Myocyte (in vitro differentiated cells): ENCODE measurements at regions not wholly inside any gene's neighbourhood (a gene's known extent, or its start where the extent isn't known, plus 50 kb on each side); places are given as distances from the start of the nearest gene placed in this dataset.
"Not testable (repeated sequence)": the region's sequence is repeated elsewhere in the genome, so short reads cannot be mapped to it uniquely, and the experiment has no call there.

ENCODE experiments used
- DNase-seq: peaks from one replicate; pipeline ENCODE4 v3.0.0-alpha.2; 2012; ENCODE audit warnings: low read depth

DNA sequence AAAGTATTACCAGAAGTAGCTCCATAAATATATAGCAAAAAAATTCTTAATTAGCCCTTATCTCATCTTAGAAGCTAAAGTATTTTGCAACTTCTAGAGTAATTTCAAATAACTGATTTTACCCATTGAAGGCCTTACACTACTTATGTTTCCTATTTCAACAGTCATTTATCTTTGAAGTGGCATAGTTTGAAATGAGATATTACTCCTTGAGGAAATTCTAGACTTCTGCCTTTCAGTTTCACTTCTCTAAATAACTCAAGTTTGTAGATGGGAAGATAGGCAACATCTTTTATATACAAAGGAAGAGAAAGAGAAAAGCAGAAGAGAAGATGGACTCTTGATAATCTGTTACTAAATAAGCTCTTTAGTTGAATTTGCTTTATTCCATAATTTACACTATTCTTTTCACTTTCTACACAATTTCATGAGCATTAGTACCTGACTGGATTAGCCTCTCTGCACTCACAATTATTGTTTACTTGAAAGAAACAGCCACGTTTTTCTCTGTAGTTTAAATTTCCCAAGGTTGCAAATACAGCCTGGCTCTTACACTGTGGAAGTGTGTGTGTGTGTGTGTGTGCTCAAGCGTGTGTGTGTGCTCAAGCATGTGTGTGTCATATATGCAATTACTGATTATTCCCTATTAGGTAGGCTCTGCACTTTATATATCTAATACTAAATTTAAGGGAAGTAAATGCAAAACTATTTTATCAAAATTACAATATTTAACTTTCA, 60.6 kb upstream of the EMB start:
- no peak for DNase-seq

DNA sequence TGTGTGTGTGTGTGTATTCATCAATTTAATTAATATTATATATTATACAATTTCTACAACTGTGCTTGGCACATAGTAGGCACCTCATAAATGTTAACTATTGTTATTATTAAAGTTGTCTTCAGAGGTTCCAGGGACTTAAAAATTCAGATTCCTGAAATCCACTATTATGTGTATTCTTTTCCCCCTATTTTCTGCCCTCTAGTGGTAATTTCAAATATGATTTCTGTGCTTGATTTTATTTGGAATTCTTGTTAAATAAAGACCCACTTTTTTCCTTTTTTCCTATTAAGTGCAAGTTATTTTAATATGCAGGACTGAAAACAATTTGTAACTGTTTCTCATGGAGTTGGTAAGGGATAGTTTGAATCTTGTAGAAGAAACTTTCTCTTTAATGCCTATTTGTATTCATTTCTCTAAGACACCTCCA, 72.0 kb upstream of the EMB start:
- DNase-seq: peak; percentile 25

DNA sequence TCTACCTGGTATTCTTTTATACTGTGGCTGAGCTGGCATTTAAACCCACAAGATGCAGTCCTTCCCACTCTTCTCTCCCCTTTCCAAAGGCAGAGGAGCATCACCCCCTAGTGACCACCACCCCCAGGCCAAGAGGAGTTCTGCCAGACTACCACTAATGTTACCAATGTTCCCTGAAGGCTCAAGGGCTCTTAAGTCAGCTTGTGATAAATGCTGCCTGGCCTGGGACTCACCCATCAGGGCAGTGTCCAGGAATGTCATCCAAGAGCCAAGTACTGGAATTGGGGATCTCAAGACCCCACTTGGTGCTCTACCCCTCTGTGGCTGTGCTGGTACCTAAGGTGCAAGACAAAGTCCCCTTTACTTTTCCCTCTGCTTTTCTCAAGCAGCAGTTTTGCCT, 80.0 kb upstream of the EMB start:
- not testable (repeated sequence) for DNase-seq

DNA sequence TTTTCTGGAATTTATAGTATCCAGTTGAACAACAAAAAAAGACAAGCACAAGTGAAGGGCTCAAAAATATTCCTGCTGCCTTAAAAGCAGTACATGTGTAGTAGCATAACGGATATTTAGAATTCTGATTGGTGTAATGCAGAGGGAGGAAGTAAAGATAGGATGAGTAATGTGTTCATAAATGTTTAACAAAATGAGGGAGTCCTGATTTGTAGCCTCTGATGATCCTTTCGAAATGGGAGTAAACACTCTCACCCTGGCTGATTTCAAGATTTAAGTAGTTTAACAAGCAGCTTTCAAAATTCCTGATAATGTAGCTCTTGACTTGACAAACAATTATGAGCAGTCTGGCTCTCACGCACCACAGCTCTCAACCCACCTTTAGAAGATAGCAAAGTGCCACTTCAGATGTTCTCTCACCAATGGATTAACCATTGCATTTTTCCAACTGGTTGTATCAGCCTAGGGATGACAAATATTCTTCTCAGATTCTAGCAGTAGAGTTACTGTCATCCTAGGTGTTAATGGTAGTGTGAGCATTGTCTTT, 86.5 kb upstream of the EMB start:
- not testable (repeated sequence) for DNase-seq

DNA sequence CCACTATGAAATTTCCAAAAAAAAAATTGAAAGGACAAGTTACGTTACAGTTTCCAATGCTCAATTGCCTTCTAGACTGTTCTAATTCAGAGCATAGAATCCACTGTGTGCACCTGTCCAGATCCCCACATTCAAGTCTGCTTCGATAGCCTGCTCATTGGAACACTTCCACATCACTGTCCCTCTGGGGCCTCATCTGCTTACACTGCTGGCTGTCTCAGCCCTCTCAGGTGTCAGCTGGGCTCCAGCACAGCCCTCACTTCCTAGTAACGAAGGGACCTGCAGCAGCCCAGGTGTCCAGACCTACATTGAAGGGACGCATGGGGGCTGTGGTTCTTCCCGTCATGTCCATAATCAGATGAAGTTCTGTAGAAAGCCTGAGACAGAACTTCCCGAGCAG, 94.3 kb upstream of the EMB start:
- DNase-seq: no peak

DNA sequence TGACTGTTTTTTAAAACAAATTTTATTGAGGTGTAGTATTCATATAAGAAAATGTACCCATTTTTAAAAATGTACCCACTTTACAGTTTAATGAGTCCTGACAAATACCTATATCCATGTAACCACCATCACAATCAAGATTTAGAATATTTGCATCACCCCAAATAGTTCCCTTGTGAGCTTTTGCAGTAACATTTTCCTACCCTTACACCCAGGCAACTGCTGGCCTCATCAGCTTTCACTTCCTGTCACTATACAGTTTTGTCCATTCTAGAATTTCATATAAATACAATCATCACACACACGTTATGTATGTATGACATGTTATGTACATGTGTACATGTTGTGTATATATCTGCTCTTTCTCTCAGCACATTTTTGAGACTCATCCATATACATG, 96.4 kb upstream of the EMB start:
- not testable (repeated sequence) for DNase-seq

DNA sequence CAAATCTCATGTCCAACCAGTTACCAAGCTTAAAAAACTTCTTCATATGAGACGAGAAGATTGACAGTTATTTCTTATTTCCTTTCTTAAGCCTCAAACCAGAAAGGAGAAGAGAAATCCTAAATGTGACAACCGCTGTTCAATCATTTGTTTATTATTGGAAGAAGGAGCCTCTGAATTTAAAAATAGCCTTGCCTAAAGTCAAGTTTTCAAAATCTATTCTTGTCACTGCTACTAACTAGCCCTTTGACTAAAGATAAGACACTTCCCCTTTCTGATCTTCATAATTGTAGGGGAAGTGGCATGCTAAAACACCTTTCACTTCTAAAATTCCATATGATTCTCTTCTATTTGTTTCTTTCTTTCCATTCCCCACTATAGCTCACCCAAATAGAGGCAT, 106.2 kb upstream of the EMB start:
- no peak for DNase-seq

DNA sequence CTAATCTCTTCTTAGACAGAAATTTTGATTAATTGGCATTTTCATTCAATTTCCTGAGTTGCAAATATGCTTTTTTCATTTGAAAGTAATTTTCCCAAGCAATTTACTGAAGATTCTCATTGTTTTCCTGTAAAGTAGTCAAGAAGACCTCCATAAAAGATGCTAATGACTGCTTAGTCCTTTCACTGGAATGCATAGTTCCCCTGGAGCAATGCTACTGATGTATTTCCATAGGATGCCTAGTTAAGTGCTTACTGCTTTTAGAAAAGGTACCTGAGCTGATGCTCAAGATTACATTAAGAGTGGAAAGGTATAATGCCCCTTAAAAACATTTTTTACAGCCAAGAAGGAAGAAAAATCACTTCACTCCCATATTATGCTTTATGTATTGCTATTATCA, 109.2 kb upstream of the EMB start:
- DNase-seq: no peak

DNA sequence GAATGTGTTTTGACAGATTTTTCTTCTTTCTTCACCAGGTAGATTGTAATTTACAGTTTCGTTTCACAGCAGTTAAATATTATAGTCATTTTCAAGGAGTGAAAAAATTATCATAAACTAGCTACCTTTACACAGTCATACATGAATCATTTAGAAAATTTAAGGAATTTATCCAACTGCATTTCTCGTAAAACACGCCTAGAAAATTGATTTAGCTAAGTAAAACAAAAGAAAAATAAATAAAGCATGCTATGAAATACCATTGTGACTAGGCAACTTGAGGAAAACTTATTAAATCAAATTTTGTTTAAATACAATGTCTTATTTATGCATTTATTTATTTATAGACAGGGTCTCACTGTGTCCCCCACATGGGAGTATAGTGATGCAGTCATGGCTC, 109.9 kb upstream of the EMB start:
- no peak for DNase-seq

DNA sequence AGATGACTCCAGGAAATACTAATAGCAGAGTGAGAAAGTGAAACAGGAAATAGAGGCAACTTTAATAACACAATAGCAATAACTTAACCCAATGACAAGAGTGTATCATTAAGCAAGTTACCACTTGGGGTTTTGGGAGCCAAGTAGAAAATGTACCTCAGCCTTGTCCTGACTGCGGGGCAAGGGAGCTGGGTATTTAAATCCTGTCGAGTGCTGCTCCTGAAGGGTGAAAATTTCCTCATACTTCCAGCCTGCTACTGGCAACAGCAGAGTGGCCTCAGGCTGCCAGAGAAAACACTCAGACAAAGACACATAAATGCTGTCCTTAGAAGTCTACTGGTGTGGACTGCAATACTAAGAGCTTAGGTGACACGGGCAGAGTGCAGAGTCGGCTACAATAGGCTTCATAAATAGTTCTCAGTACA, 112.5 kb upstream of the EMB start:
- DNase-seq: no peak

DNA sequence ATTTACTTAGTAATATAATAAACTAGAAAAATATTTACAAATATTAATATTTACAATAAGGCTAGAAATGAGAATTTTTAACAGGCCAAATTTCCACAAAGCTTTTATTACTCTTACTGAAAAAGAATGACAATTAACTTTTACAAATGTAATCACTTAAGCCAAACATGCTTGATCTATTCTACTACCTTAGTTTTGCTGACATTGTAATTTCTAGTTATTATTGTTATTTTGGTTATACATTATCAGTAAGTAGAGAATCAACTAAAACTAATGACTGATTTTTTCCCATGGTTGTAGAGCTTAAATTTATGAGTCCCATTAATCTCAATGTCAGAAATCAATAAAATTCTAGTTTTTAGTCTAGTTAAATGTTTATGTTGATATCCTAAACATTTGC, 107.8 kb upstream of the PARP8 start:
- DNase-seq: not testable (repeated sequence)

DNA sequence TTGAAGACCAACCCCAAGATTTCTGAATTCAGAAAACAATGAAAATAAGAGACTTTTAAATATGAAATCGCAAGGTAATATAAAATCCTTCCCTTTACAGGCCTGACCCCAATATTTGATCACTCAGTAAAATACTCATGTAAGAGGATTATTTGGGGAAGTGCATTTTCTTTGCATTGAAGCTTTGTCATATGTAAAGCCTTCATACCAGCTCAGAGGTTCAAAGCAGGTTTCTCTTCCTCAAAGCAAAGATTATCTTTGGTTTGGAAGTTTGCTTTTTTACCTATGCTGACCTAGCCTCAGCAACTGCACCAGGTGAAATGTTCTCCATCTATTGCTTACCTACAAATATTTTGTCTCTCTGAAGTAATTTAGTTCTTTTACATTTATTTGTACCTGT, 106.5 kb upstream of the PARP8 start:
- DNase-seq: no peak

DNA sequence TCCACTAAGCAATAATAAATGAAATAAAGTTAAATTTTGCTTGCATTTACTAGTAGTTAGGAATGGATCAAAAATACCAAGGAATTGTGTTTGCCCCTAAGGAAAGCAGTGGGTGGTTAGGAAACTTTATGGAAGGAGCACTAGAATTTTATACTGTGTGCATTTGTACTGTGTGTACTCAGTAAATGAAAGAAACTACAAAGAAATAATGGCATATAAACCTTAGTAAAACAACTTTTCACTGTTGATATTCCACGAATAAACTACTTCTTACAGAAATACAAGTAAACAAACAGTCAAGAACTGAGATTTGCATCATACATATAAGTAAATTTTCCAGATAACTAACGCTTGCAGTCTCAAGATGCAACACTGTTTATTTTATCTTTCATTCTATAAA, 103.7 kb upstream of the PARP8 start:
- no peak for DNase-seq

DNA sequence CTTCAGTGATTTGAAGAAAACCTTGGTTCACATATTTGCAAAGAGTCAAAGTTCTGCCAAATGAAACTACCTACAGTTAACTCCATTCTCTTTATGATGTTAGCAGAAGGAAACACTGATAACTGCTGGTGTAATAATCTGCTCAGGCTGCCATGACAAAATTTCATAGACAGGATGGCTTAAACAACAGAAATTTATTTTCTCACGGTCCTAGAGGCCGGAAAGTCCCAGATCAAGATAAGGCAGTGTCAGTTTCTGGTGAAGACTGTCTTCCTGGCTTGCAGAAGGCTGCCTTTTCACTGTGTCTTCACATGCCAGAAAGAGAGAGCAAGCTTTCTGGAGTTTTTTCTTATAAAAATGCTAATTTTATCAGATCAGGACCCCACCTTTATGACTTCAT, 102.4 kb upstream of the PARP8 start:
- no peak for DNase-seq

DNA sequence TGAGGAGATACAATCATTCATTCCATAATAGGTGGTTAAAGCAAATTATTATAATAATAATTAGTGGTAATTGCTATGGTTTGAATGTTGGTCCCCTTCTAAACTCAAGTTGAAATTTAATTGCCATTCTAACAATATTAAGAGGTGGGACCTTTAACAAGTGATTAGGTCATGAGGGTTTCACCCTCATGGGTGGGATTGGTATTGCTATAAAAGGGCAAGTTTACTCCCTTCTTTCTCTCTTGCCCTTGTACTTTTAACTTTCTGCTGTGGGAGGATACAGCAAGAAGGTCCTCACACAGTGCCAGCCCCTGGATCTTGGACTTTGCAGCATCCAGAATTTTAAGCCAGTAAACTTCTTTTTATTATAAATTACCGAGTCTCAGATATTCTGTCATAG, 101.9 kb upstream of the PARP8 start:
- DNase-seq: no peak

DNA sequence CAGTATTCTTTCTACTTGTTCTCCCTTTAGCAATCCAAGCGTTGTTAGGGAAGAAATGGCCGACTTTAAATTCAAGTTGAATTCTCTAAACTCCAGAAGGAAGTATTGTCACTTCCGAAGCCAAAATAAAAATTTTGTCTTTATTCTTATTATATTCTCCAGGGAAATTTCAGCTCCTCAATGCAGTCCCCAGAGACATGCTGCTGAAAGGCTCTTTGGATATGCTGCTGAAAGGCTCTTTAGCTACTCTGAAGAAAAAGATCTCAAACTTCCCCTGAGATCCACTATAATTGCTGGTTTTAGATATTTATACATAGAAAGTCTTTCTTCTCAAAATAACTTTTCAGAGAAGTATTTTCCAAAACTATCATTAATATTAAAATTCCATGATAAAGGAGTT, 92.3 kb upstream of the PARP8 start:
- DNase-seq: no peak

DNA sequence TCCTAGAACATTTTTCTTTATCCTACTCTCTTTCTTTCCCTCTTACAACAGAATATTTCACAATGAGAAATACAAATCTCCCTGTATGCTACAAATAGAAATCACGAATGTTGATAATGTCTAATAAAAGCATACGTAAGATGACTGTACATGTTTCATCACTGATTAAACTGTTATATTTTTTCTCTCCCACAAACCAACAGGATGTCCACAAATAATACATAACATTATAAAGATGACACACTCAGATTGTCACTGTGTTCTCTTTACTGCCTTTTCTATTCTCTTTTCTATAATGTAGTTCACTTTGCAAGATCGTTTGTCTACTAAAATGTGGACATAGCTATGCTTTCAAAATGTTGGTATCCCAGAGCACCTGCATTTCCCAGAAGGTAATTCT, 90.7 kb upstream of the PARP8 start:
- no peak for DNase-seq

DNA sequence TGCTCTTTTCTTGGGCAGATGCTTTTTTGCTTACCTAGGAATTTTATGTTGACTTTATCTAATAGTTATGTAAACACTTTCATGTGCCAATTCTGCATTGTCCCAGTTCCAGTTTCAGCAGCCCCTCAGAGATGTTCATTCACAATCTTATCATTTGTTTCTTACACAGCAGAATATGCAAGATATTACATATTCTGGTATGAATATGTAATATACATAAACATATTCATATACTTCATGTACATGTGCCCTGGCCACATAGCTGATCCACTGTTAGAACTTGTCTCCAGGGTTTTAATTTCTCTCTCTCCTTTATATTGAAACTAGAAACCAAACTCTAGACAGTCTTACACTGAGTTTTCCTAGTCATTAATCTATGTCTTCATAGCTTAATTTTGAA, 90.2 kb upstream of the PARP8 start:
- DNase-seq: no peak

DNA sequence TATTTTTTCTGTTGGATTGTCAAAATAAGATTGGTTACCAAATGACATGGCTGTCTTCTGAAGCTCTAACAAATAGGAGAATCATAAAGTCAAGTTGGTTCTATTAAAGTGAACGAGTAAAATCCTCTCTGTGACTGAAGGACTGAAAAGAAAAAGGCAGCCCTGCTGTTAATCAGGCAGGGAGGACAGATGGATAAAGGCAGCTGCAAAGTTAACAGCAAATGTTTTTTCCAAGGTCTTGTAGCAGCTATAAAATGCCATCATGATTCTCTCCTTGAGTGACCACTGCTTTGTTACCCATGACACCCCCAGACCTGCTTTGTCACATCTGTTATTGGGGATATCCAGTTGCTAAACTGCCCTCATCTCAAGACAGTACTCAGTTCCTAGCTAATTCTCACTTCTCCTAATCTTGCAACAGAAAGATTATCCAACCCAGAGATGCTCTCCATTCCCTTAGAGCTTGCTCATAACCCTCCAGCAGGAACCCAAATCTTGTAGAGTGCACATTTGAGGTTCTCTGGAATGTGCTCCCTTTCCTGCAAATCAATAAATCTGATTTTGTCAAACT, 89.7 kb upstream of the PARP8 start:
- DNase-seq: peak; percentile 71

DNA sequence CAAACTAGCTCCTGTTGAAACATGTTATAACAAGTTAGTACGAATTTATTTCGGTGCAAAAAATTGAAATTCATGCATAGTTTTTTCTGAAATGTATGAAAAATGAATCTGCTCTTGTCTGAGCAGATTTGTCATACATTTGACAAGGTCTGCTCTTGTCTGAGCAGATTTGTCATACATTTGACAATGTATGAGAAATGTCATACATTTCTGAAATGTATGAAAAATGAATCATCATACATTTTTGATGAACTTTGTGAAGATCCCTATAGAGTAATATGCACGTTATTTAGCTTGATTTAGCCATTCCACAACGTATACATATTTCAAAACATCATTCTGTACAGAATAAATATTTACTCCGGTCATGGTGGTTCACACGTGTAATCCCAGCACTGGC, 85.9 kb upstream of the PARP8 start:
- no peak for DNase-seq

DNA sequence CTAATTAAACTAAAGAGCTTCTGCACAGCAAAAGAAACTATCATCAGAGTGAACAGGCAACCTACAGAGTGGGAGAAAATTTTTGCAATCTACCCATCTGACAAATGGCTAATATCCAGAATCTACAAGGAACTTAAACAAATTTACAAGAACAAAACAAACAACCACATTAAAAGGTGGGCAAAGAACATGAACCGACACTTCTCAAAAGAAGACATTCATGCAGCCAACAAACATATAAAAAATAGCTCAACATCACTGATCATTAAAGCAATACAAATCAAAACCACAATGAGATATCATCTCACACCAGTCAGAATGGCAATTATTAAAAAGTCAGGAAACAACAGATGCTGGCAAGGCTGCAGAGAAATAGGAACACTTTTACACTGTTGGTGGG, 84.6 kb upstream of the PARP8 start:
- not testable (repeated sequence) for DNase-seq

DNA sequence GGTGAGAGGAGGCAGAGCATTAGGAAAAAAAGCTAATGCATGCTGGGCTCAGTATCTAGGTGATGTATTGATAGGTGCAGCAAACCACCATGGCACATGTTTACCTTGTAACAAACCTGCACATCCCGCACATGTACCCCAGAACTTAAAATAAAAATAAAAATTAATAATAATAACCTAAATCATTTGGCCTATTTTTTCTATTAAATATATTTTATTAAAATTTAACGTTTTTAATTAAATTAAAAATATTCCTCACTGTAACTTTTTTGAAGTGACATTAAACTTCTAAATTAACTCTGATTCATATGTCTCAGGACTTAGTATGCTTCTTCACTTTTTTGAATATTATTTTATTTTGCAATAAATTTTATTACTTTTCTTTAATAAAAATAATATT, 83.7 kb upstream of the PARP8 start:
- DNase-seq: no peak

DNA sequence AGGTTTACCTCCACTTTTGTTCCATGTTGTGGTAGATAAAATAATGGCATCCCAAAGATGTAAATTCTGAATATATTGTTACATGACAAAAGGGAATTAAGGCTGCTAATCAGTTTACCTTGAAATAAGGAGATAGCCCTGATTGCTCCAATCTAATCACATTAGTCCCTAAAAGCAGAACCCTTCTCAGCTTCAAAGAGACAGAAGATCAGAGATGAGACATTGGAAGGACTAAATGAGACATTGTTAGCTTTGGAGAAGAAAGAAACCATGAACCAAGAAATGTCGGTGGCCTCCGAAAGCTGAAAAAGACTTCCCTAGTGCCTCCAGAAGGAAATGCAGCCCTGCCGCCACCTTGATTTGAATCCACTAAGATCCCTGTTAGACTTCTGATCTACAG, 82.8 kb upstream of the PARP8 start:
- DNase-seq: no peak
